GM21576 (cell line): ENCODE measurements at regions not wholly inside any gene's neighbourhood (a gene's known extent, or its start where the extent isn't known, plus 50 kb on each side); places are given as distances from the start of the nearest gene placed in this dataset.
A peak's percentile ranks its signal among the peaks of the same experiment; 100 is the strongest.
"Not testable (repeated sequence)": the region's sequence is repeated elsewhere in the genome, so short reads cannot be mapped to it uniquely, and the experiment has no call there.

Experiments used
- ATAC-seq: cut with Tn5 transposase; IDR thresholded peaks from one replicate; pipeline ENCODE4 v1.9.1; 2021; ENCODE audit warnings: mild to moderate bottlenecking, moderate library complexity; ENCODE audit not compliant: unreplicated experiment

GRCh38 chr10:6929148-6929830 is 349.2 kb upstream of the PRKCQ start:
- no peak for ATAC-seq

- ATAC-seq, result no peak
Observed at GRCh38 chr10:6928586-6928985, 348.5 kb upstream of the PRKCQ start.

GRCh38 chr10:6926971-6927370 is 346.9 kb upstream of the PRKCQ start:
- no peak for ATAC-seq

- ATAC-seq, result no peak
Observed at GRCh38 chr10:6925146-6925545, 345.1 kb upstream of the PRKCQ start.

- no peak for ATAC-seq
Observed at GRCh38 chr10:6924166-6924565, 344.1 kb upstream of the PRKCQ start.

GRCh38 chr10:6921026-6921425 is 340.9 kb upstream of the PRKCQ start:
- not testable (repeated sequence) for ATAC-seq

GRCh38 chr10:6920072-6921019 is 340.3 kb upstream of the PRKCQ start:
- peak; percentile 97 for ATAC-seq

- ATAC-seq, result no peak
Observed at GRCh38 chr10:6919077-6919476, 339.0 kb upstream of the PRKCQ start.

- ATAC-seq, result no peak
Observed at GRCh38 chr10:6918305-6918704, 338.2 kb upstream of the PRKCQ start.

GRCh38 chr10:6917125-6917524 is 337.0 kb upstream of the PRKCQ start:
- ATAC-seq, result no peak

GRCh38 chr10:6916601-6917000 is 336.5 kb upstream of the PRKCQ start:
- peak; percentile 42 for ATAC-seq

GRCh38 chr10:6915307-6915706 is 335.2 kb upstream of the PRKCQ start:
- ATAC-seq, result no peak

GRCh38 chr10:6912929-6913328 is 332.9 kb upstream of the PRKCQ start:
- ATAC-seq, result no peak

GRCh38 chr10:6912424-6912823 is 332.3 kb upstream of the PRKCQ start:
- no peak for ATAC-seq

GRCh38 chr10:6912021-6912420 is 331.9 kb upstream of the PRKCQ start:
- ATAC-seq, result no peak

GRCh38 chr10:6909905-6910560 is 330.0 kb upstream of the PRKCQ start:
- no peak for ATAC-seq

GRCh38 chr10:6907877-6908530 is 327.9 kb upstream of the PRKCQ start:
- ATAC-seq, result no peak

GRCh38 chr10:6894405-6894804 is 314.3 kb upstream of the PRKCQ start:
- ATAC-seq, result no peak

- no peak for ATAC-seq
Observed at GRCh38 chr10:6892864-6893263, 312.8 kb upstream of the PRKCQ start.

GRCh38 chr10:6891924-6892323 is 311.8 kb upstream of the PRKCQ start:
- ATAC-seq, result no peak

- ATAC-seq, result no peak
Observed at GRCh38 chr10:6889718-6890117, 309.6 kb upstream of the PRKCQ start.
